Body of pancreas (tissue), 4 donors: ENCODE measurements at regions not wholly inside any gene's neighbourhood (a gene's known extent, or its start where the extent isn't known, plus 50 kb on each side); places are given as distances from the start of the nearest gene placed in this dataset.

ENCODE experiments used
- POLR2A ChIP-seq, 3 donors: fragments of 450-650 bp; IDR thresholded peaks; one replicate each; pipeline ENCODE4 v1.6.1; 2016; ENCODE audit warnings: antibody characterized with exemption in 3 of 3, mild to moderate bottlenecking in 2 of 3
- TF ChIP-seq, protein P1 (sequence below), 7 experiments: fragments of 450-650 bp in 4 of 7; fragments of 200-600 bp in 3 of 7; sonication (generic) in 3 of 7; IDR thresholded peaks; one replicate each; pipeline ENCODE4 v1.5.1; 2016 to 2019; ENCODE audit warnings: antibody characterized with exemption in 7 of 7

DNA sequence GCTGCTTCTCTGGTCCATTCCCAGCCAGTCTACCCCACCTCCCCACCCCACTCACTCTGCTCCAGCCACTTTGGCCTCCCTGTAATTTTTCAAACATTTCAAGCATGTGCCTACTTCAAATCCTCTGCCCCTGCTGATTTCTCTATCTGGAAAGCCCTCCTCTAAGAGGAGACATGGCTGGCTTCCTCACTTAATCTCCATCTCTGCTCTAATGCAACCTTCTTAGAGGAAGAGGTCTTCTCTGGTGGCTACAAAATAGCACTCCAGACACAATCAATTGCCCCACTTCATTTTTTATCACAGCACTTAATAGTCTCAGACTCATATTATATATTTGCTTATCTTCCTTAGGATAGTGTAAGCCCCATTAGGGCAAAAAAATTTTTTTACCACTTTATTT is 161.1 kb upstream of the SLC39A10 start:
- TF ChIP-seq, protein P1, sequence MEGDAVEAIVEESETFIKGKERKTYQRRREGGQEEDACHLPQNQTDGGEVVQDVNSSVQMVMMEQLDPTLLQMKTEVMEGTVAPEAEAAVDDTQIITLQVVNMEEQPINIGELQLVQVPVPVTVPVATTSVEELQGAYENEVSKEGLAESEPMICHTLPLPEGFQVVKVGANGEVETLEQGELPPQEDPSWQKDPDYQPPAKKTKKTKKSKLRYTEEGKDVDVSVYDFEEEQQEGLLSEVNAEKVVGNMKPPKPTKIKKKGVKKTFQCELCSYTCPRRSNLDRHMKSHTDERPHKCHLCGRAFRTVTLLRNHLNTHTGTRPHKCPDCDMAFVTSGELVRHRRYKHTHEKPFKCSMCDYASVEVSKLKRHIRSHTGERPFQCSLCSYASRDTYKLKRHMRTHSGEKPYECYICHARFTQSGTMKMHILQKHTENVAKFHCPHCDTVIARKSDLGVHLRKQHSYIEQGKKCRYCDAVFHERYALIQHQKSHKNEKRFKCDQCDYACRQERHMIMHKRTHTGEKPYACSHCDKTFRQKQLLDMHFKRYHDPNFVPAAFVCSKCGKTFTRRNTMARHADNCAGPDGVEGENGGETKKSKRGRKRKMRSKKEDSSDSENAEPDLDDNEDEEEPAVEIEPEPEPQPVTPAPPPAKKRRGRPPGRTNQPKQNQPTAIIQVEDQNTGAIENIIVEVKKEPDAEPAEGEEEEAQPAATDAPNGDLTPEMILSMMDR (IDR thresholded peaks at IDR 0.05): no peak
- no peak for TF ChIP-seq POLR2A (IDR thresholded peaks at IDR 0.05)
